Left lung (tissue), 4 donors: ENCODE measurements at regions not wholly inside any gene's neighbourhood (a gene's known extent, or its start where the extent isn't known, plus 50 kb on each side); places are given as distances from the start of the nearest gene placed in this dataset.
A peak's percentile ranks its signal among the peaks of the same experiment; 100 is the strongest.

Experiments
- ATAC-seq: fragments of 200-7000 bp; cut with Tn5 transposase; one replicate; pipeline ENCODE4 v1.9.1; 2020; ENCODE audit warnings: moderate library complexity
- DNase-seq, 4 donors: peaks; one replicate each; pipeline ENCODE4 v3.0.0-alpha.2; 2013 to 2020
- H3K27ac ChIP-seq, 2 donors: fragments of 200-600 bp; sonication (generic) in 1 of 2; one replicate each; pipeline versions ENCODE4 v1.5.0 to v1.8.0; 2020 to 2021
- H3K27me3 ChIP-seq, 2 donors: fragments of 200-600 bp; sonication (generic) in 1 of 2; one replicate each; pipeline versions ENCODE4 v1.5.0 to v1.8.0; 2020 to 2021
- H3K36me3 ChIP-seq, 2 donors: fragments of 200-600 bp; sonication (generic) in 1 of 2; one replicate each; pipeline versions ENCODE4 v1.5.0 to v1.8.0; 2020 to 2021
- H3K4me1 ChIP-seq, 2 donors: fragments of 200-600 bp; one replicate each; pipeline ENCODE4 v1.8.0; 2021
- H3K4me3 ChIP-seq, 2 donors: fragments of 200-600 bp; sonication (generic) in 1 of 2; one replicate each; pipeline versions ENCODE4 v1.5.0 to v1.8.0; 2020 to 2021; ENCODE audit warnings: mild to moderate bottlenecking in 1 of 2
- H3K9me3 ChIP-seq, 2 donors: fragments of 200-600 bp; sonication (generic) in 1 of 2; one replicate each; pipeline versions ENCODE4 v1.5.0 to v1.8.0; 2020 to 2021
- intact Hi-C, 2 donors: fragments of 100-400 bp; cut with DNase I; formaldehyde crosslinking; loops; one replicate each; pipeline versions ENCODE4 v1.11.2 to v1.14.2; 2022
- TF ChIP-seq, protein P1 (sequence below), 2 donors: fragments of 200-600 bp; sonication (generic) in 1 of 2; IDR thresholded peaks; one replicate each; pipeline versions ENCODE4 v1.5.0 to v1.8.0; 2021; ENCODE audit warnings: antibody characterized with exemption in 2 of 2
- donor health status: DM: no; HTN: yes; CAD: no.
- donor health status: DM: no; HTN: no; CAD: no.

DNA sequence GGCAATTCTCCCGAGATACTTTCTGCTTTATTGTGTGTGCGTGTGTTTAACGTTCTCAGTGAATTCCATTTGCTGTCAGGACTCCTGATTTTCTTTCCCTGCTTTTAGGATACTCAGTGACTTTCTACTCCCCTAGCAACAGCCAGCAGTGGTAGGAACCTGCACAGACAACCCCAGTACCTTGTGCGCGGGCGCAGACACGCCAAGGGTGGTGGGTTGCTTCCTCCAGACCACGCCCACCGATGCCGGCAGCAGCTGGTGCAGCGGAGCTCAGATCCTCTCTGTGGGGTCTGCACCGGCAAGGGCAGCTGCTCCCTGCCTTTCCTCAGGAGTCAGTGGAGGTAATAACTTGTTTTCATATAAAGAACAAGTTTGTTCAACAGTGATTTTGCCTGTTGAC, 225.1 kb upstream of the NDN start:
- intact Hi-C loops = no loop called here
- Histone ChIP-seq H3K36me3 (no peaks in the 10 kb centered on the region), H3K27ac (no peak overlapping the region), H3K4me3 (no peak overlapping the region), H3K27me3 (no peaks in the 10 kb centered on the region), H3K9me3 (peaks cover 0 to 1% of the 10 kb centered on the region in 2 donors), H3K4me1 (no peaks in the 10 kb centered on the region)
- ATAC-seq (no peak), DNase-seq (no peak)
- TF ChIP-seq, protein P1, sequence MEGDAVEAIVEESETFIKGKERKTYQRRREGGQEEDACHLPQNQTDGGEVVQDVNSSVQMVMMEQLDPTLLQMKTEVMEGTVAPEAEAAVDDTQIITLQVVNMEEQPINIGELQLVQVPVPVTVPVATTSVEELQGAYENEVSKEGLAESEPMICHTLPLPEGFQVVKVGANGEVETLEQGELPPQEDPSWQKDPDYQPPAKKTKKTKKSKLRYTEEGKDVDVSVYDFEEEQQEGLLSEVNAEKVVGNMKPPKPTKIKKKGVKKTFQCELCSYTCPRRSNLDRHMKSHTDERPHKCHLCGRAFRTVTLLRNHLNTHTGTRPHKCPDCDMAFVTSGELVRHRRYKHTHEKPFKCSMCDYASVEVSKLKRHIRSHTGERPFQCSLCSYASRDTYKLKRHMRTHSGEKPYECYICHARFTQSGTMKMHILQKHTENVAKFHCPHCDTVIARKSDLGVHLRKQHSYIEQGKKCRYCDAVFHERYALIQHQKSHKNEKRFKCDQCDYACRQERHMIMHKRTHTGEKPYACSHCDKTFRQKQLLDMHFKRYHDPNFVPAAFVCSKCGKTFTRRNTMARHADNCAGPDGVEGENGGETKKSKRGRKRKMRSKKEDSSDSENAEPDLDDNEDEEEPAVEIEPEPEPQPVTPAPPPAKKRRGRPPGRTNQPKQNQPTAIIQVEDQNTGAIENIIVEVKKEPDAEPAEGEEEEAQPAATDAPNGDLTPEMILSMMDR (IDR thresholded peaks at IDR 0.05) = no peak

DNA sequence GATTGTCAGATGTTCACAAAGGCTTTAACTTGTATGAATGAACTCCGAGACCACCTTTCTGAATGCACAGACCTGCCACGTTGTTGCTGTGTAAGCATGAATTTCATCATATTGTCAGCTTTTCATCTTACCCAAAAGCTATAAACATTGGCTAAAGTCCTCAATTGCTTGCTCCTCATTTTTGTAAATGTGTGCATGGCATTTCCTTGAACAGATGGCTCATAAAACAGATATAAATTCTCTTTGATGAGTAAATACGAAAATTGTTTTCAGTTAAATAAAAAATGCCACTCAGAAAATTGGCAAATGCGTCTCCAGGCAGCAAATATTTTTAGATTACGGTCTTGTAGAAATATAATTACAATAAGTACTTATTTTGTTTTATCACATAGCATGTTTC, 226.0 kb upstream of the NDN start:
- Histone ChIP-seq H3K27ac (no peak overlapping the region), H3K36me3 (no peaks in the 10 kb centered on the region), H3K9me3 (peaks cover 0 to 1% of the 10 kb centered on the region in 2 donors), H3K27me3 (peaks cover 0 to 1% of the 10 kb centered on the region in 2 donors), H3K4me1 (no peaks in the 10 kb centered on the region), H3K4me3 (no peak overlapping the region)
- no peak for ATAC-seq
- DNase-seq = no peak
- intact Hi-C loops = no loop called here
- TF ChIP-seq, protein P1 (IDR thresholded peaks at IDR 0.05) = no peak

DNA sequence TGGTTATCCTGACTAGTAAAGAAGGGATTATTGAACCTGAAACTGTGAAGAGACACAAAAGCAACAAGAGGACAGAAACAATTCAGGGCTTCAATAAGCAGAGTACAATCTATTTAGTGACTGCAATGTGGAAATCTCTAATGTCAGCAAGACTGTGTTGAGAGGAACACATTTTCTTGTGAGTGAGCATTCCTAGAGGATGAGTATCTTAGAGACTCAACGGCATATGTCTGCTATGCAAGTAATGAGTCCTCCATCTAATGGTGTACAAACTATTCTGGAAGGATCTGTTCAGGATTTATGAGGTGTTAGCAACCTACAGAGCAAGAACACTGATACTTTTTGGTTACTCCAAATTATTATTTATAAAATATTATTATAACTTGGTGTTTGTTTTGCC, 226.5 kb upstream of the NDN start:
- H3K27me3 ChIP-seq = peaks cover 0 to 3% of the 10 kb centered on the region in 2 donors
- TF ChIP-seq, protein P1 (IDR thresholded peaks at IDR 0.05) = no peak
- H3K4me3 ChIP-seq = no peak overlapping the region
- DNase-seq (no peak), ATAC-seq (no peak)
- peaks cover 0 to 1% of the 10 kb centered on the region in 2 donors for H3K9me3 ChIP-seq
- H3K36me3 ChIP-seq = no peaks in the 10 kb centered on the region
- H3K4me1 ChIP-seq = no peaks in the 10 kb centered on the region
- no peak overlapping the region for H3K27ac ChIP-seq
- intact Hi-C loops = no loop called here

DNA sequence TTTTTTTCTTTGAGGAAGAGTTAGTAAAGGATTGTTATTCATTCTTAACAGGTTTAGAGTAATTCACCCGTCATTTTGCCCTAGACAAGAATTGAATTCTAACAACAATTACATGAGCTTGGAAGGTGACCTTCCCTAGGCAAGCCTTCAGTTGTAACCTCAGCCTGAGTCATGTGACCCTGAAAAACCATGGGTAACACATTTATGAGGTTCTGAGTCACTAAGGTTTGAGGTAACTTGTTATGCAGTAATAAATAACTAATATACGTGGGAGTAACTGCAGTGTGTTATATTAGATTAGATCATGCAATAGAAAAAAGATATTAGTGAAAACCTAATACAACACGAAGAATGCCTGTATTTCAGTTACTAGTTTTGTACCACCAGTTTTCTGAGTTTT, 237.6 kb upstream of the NDN start:
- DNase-seq (no peak), ATAC-seq (no peak)
- Histone ChIP-seq H3K4me3 (no peak overlapping the region), H3K9me3 (peaks cover 0 to 5% of the 10 kb centered on the region in 2 donors), H3K27ac (no peak overlapping the region), H3K27me3 (no peaks in the 10 kb centered on the region), H3K4me1 (no peaks in the 10 kb centered on the region), H3K36me3 (no peaks in the 10 kb centered on the region)
- TF ChIP-seq, protein P1 (IDR thresholded peaks at IDR 0.05) = no peak
- intact Hi-C loops = no loop called here

DNA sequence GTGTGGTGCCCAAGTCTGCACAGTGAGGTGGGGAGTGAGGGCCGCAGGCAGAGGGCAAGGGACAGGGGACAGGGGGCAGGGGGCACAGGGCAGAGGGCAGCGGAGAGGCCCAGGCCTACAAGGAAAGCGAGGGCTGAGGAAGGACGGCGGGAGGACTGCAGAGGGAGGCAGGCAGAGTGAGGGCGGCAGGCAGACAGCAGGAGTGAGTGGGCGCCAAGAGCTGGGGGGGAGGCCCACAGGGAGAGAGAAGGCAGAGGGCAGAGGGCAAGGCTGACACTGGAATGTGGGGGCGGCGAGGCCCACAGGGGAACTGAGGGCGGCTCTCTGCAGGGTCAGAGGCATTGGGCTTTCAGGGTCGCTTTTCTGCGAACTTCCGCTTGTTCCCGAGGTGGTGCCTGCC, 267.8 kb upstream of the NDN start:
- Histone ChIP-seq H3K36me3 (no peaks in the 10 kb centered on the region), H3K4me3 (no peak overlapping the region), H3K27me3 (no peaks in the 10 kb centered on the region), H3K27ac (no peak overlapping the region), H3K9me3 (peaks cover 0 to 7% of the 10 kb centered on the region in 2 donors), H3K4me1 (no peaks in the 10 kb centered on the region)
- ATAC-seq = no peak
- TF ChIP-seq, protein P1 (IDR thresholded peaks at IDR 0.05) = no peak
- intact Hi-C loops = no loop called here
- peak in 1 of 4 donors; percentile 73 for DNase-seq
